NCI-H187 treated with DMSO at 0.1 percent for 48 hours (cell line): ENCODE measurements at regions not wholly inside any gene's neighbourhood (a gene's known extent, or its start where the extent isn't known, plus 50 kb on each side); places are given as distances from the start of the nearest gene placed in this dataset.

ENCODE experiments used
- DNase-seq: peaks from one replicate; lab custom pipeline; 2025; lab: John Stamatoyannopoulos, UW

DNA sequence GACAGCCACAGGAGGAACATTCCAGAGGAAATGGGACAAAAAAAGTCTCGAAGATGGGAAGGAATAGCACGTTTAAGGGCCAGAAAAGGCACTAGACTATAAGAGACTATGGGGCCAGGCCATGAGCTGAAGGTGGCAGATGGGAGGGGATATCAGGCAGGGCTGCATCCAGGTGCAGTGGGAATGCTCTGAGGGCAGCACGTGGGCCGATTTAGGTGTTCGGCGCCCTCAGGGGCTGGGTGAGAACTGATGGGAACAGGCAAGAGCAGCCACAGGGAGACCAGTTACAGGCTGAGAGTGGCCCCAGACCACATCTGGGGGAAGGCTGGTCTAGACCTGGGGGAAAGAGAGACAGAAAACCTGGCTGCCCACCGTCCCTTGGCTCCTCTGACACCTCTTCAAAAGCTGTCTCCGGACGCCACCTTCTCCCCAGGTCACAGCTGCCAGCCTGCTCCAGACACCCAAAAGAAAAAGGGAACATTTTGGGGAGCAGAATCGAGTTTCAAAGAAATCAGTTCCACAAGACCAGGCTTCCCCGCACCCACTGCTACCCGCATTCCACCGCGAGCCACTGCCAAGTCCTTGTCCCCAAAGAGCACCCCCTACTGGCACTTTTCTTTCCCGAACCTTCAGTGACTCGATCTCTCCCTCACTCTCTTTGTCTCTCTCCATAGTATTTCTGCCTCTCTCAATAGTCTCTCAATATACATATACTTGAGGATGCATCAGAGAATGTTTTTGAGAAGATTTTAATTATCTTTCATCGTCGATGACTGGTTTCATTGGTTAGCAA is 190.1 kb upstream of the AGAP1 start:
- no peak for DNase-seq

DNA sequence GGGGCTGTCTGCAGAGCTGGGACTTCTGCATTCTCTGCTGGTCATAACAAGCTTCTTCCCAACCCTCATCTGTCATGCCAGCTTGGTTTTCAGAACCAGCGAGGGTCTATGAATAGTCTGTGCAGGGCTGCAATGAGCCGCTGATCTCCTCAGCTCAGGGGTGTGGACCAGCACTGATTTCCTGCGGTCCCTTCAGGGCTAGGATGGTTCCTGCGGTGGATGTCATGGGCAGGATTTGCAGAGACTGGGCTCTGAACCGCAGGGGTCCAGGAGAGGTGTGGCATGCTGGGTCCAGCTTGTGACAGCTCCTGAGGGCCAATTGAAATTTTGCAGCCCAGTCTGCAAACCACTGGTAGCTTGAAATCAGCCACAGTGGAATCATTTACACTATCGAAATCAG is 188.2 kb upstream of the AGAP1 start:
- DNase-seq = no peak

- DNase-seq = no peak
Observed at GRCh38 chr2:235311044-235311443, 182.8 kb upstream of the AGAP1 start.

DNA sequence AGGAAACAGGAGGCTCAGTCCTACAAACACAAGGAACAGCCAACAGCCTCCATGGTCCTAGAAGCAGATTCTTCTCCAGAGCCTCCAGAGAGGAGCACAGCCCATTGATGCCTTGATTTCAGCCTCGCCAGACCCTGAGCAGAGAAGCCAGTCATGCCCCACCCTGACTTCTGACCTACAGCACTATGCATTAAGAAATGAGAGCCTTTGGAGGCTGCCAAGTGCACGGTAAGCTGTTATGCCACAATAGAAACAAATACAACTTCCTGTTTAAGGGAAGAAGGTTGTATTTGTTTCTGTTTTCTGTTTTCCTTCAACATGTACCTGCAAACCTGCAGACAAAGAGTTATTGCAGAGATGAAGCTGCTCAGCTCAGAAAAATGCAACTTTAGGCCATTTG is 181.3 kb upstream of the AGAP1 start:
- no peak for DNase-seq

DNA sequence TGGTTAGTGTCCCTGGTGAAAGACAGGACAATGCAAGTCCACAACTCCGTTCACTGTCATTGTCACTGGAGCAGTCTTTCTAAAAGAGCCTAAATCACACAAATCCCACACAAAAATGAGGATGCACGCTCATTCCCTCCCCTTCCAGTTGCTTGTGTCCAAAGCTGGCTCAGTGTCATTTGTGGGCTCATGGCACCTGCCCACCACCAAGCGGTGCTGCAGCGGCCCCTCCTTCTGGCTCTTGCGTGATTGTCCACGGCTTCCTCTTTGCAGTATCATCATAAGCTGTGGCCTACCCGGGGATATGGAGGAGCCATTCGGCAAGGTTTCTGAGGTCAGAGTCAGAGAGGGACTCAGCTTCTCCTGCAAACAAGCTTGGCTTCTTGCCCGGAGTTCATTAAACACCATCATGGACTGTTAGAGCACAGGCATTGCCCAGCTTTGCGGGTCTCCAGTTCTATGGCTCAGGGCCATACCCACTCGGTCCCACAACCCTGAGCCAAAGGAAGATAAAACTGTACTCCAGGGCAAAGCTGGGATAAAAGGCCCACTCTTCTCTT is 179.4 kb upstream of the AGAP1 start:
- no peak for DNase-seq

DNA sequence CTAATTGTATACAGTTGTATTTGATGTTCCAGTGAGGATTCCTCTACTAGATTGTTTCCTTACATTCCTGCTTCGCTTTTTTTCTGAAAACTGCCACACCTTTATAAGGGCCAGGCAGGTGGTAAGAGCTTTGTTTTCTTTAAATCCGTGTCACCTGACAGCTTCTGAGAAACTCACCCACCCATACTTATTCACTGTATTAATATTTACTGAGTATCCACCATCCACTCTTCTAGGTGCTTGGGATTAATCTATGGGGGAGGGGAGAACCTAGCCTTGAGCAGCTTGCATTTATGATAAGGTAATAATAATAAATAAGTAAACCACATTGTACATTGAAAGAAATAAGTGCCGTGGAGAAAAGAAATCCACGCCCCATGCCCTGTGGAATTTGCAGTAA is 174.7 kb upstream of the AGAP1 start:
- DNase-seq = no peak

- DNase-seq = no peak
Observed at GRCh38 chr2:235320326-235320725, 173.5 kb upstream of the AGAP1 start.

- DNase-seq = no peak
Observed at GRCh38 chr2:235324324-235324723, 169.5 kb upstream of the AGAP1 start.

GRCh38 chr2:235325151-235325550 is 168.7 kb upstream of the AGAP1 start:
- no peak for DNase-seq

GRCh38 chr2:235328991-235329390 is 164.9 kb upstream of the AGAP1 start:
- no peak for DNase-seq

GRCh38 chr2:235330775-235331451 is 162.9 kb upstream of the AGAP1 start:
- no peak for DNase-seq

GRCh38 chr2:235332240-235332890 is 161.5 kb upstream of the AGAP1 start:
- DNase-seq = no peak

- DNase-seq = no peak
Observed at GRCh38 chr2:235333076-235333475, 160.8 kb upstream of the AGAP1 start.

GRCh38 chr2:235334179-235334578 is 159.7 kb upstream of the AGAP1 start:
- DNase-seq = no peak

DNA sequence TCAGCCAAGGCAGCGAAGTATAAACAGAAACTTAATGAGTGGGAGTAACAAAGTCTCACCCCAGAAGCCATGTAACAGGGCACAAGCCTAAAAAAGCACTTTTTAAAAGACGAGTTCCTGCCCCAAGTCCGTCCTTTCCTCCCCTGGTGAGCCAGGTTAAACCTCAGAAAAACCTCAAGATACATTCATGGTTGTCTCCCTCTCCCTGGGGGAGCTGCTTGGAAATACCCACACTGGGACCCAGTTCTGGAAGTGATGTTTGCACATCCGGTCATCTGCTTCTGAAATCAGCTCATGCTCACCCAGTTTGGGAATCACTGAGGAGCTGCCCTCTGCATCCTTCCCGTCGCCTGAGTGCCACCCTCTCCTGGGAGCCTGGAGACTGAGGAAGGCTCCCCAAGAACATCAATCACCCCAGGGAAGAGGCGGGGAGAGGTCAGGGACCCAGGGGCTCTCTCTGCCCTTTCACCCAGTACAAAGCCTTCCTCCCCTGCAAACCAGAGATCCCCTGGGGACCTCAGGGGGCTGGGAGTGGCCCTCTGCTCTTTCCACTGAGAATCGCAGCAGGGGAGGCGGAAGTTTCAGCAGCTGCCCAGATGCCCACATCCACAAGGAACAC is 150.6 kb upstream of the AGAP1 start:
- no peak for DNase-seq

DNA sequence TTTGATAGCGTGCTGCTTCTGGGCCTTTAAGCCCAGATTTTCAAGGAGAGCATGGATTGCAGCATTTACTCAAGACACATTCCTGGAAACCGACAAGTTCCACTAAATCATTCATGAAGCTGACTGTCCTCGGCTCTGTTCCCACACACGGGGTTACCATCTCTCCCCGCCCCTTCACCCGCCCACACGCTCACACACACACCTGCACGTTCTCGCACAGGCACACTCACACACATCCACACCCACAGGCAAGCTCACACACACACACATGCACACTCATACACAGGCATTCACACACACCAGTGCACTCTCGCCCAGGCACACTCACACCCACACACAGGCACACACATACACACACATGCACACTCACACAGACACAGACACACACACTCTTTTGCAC is 150.0 kb upstream of the AGAP1 start:
- no peak for DNase-seq

DNA sequence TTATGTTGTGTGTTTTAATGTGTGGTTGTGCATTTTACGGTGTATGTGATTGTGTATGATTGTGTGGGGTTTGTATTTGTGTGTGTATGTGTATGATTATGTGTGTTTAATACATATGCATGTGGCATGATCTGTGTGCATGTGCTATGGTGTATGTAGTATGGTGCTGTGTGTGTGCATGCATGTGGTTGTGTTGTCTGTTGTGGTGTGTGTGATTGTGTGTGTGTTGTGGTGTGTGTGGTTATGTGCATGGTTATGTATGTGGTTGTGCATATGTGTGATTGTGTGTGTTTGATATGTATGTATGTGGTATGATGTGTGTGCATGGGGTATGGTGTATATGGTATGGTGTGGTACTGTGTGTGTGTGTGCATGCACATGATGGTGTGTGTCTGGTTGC is 148.1 kb upstream of the AGAP1 start:
- no peak for DNase-seq

GRCh38 chr2:235347691-235348090 is 146.2 kb upstream of the AGAP1 start:
- no peak for DNase-seq

- DNase-seq = no peak
Observed at GRCh38 chr2:235348329-235348728, 145.5 kb upstream of the AGAP1 start.

DNA sequence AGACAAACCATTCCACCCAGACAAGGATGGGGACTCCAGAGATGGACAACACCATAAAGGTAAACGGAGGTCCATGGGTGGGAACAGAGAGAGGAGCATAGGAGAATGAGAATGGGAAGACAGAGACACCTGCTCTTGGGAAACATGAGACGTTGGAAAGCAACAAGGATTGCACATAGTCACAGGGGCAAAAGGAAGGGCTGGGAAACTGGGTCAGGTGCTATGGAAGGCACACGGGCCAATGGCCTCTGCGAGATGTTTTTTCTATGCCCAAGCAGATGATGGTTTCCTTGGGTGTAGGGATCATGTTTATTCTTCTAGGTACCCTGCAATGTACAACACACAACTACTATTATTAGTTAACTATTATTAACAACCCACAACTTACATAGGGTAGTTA is 143.6 kb upstream of the AGAP1 start:
- no peak for DNase-seq

GRCh38 chr2:235352541-235352940 is 141.3 kb upstream of the AGAP1 start:
- no peak for DNase-seq

DNA sequence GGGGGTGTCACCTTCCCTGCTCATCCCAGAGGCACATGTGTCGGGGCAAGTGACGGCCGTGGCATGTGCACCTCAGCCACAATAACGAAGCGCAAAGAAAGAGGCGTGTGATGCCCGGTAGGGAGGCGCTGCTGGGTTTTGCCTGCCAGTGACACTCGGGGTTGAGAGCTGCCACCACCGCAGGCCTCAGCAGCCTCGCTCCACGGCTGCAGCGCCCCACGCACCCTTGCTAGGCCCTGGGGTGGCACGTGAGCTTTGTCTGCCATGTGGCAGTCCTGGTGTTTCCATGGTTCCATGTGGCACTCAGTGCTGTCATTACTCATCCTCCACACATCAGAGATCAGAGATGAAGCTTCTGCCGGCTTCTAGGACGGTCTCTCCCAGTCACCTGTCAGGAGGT is 136.0 kb upstream of the AGAP1 start:
- DNase-seq = no peak
